Activated naive CD8-positive, alpha-beta T cell treated with anti-CD3 and anti-CD28 coated beads, Interleukin-2, amount 50 U/mL, for 24 hours (primary cell): ENCODE measurements at regions not wholly inside any gene's neighbourhood (a gene's known extent, or its start where the extent isn't known, plus 50 kb on each side); places are given as distances from the start of the nearest gene placed in this dataset.

Experiments used
- ATAC-seq: fragments of 150-1000 bp; cut with Tn5 transposase; one replicate; pipeline ENCODE4 v1.10.0; 2021
- DNase-seq: peaks from one replicate; pipeline ENCODE4 v3.0.0; 2021
- H3K27ac Mint-ChIP-seq: one replicate; pipeline ENCODE4 v1.8.0; 2021; ENCODE audit warnings: mild to moderate bottlenecking, mixed read lengths
- H3K27me3 Mint-ChIP-seq: one replicate; pipeline ENCODE4 v1.8.0; 2021; ENCODE audit warnings: mixed read lengths
- H3K36me3 Mint-ChIP-seq: one replicate; pipeline ENCODE4 v1.8.0; 2021; ENCODE audit warnings: low read depth, mixed read lengths
- H3K4me1 Mint-ChIP-seq: one replicate; pipeline ENCODE4 v1.8.0; 2021; ENCODE audit warnings: mixed read lengths
- H3K4me3 Mint-ChIP-seq: one replicate; pipeline ENCODE4 v1.8.0; 2021; ENCODE audit warnings: mild to moderate bottlenecking, moderate library complexity, mixed read lengths
- H3K9me3 Mint-ChIP-seq: one replicate; pipeline ENCODE4 v1.8.0; 2021; ENCODE audit warnings: mixed read lengths

DNA sequence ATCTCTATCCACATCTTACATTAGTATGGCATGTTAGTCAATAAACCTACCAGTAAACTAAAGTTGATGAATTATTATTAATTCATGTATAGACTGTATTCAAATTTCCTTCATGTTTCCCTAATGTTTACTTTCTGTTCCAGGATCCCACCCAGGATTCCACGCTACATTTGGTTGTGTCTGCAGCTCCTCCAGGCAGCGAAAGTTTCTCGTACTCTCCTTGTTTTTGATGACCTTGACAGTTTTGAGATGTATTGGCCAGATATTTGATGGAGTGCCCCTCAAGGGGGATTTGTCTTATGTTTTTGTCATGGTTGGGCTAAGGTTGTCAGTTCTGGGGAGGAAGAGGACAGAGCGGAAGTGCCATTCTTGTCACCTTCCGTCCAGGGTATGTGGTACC lies 445.2 kb upstream of the CDH4 start:
- no peaks in the 10 kb centered on the region for H3K4me1 Mint-ChIP-seq
- DNase-seq: no peak
- H3K4me3 Mint-ChIP-seq: no peak overlapping the region
- no peaks in the 10 kb centered on the region for H3K36me3 Mint-ChIP-seq
- ATAC-seq: no peak
- no peaks in the 10 kb centered on the region for H3K9me3 Mint-ChIP-seq
- no peaks in the 10 kb centered on the region for H3K27me3 Mint-ChIP-seq
- no peak overlapping the region for H3K27ac Mint-ChIP-seq

- DNase-seq (no peak), ATAC-seq (no peak)
- Mint-ChIP-seq H3K36me3 (no peaks in the 10 kb centered on the region), H3K4me3 (no peak overlapping the region), H3K27me3 (no peaks in the 10 kb centered on the region), H3K27ac (no peak overlapping the region), H3K9me3 (no peaks in the 10 kb centered on the region), H3K4me1 (no peaks in the 10 kb centered on the region)
These were observed 443.9 kb upstream of the CDH4 start for GRCh38 chr20:60808003-60808672.

GRCh38 chr20:60808701-60809100 lies 443.4 kb upstream of the CDH4 start:
- Mint-ChIP-seq H3K4me1 (no peaks in the 10 kb centered on the region), H3K27me3 (no peaks in the 10 kb centered on the region), H3K27ac (no peak overlapping the region), H3K4me3 (no peak overlapping the region), H3K36me3 (no peaks in the 10 kb centered on the region), H3K9me3 (no peaks in the 10 kb centered on the region)
- no peak for DNase-seq
- ATAC-seq: no peak

GRCh38 chr20:60810561-60810960 lies 441.5 kb upstream of the CDH4 start:
- no peaks in the 10 kb centered on the region for H3K4me1 Mint-ChIP-seq
- H3K27me3 Mint-ChIP-seq: no peaks in the 10 kb centered on the region
- no peak overlapping the region for H3K4me3 Mint-ChIP-seq
- no peaks in the 10 kb centered on the region for H3K9me3 Mint-ChIP-seq
- ATAC-seq: no peak
- no peaks in the 10 kb centered on the region for H3K36me3 Mint-ChIP-seq
- DNase-seq: no peak
- H3K27ac Mint-ChIP-seq: no peak overlapping the region

DNA sequence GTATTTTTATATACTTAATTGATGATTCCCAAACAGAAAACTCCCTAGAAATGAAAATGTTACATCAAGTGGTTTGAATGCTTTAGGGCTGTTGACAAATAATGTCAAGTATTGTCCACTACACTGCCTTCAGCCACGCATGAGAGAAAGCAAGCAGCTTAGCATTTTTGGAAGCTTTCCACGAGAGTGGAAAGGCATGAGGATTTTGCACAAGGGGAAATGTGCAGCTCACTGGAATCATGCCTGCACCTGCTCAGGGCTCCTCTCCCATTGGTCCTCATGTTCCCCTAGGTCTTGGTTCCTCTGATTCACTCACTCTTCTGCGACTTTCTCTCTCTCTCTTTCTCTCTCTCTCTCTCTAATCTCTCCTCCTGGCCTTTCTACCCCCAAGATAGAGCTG lies 439.5 kb upstream of the CDH4 start:
- H3K27me3 Mint-ChIP-seq: no peaks in the 10 kb centered on the region
- no peak for ATAC-seq
- no peak overlapping the region for H3K27ac Mint-ChIP-seq
- H3K4me1 Mint-ChIP-seq: no peaks in the 10 kb centered on the region
- H3K9me3 Mint-ChIP-seq: no peaks in the 10 kb centered on the region
- no peak overlapping the region for H3K4me3 Mint-ChIP-seq
- no peaks in the 10 kb centered on the region for H3K36me3 Mint-ChIP-seq
- DNase-seq: no peak

DNA sequence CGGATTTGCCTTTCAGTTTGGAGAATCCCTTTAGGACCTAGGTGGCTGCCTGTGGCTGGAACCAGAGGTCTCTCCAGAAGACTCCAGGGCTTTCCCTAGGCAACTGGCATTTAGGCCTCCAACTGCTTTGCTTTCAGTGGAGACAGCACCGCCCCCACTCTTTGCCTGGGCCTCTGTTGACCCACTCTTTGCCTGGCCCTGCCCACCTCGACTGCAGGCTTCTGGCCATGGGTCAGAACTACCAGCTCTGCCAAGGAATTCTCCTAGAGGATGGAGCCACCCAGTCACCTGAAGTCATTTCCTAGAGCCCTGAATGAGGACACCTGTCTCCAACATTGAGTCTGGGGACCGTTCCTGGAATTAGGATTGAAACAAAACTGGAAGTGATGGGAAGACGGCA lies 439.0 kb upstream of the CDH4 start:
- Mint-ChIP-seq H3K4me1 (no peaks in the 10 kb centered on the region), H3K27ac (no peak overlapping the region), H3K27me3 (no peaks in the 10 kb centered on the region), H3K36me3 (no peaks in the 10 kb centered on the region), H3K9me3 (no peaks in the 10 kb centered on the region), H3K4me3 (no peak overlapping the region)
- no peak for DNase-seq
- ATAC-seq: no peak

- Mint-ChIP-seq H3K27ac (no peak overlapping the region), H3K27me3 (peaks cover 5% of the 10 kb centered on the region), H3K4me3 (no peak overlapping the region), H3K9me3 (no peaks in the 10 kb centered on the region), H3K4me1 (no peaks in the 10 kb centered on the region), H3K36me3 (no peaks in the 10 kb centered on the region)
- DNase-seq (no peak), ATAC-seq (no peak)
These were observed 436.4 kb upstream of the CDH4 start for GRCh38 chr20:60815656-60816055.

DNA sequence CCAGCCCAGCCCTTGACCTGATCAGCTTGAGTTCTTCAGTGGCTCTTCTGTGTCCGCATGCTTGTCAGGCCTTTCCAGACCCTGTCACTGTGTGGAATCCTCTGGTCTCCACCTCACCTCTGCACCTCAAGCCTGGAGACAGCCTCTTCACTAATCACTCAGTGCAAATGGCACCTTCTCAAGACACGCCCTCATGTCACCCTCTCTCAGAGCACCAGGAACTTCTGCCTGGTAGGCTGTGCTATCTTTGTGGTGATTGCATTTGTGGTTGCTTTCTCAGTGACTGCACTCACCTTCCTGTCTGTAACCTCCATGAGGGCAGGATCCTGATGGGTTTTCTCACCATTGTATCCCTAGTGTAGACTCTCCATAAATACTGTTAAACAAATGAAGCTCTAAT lies 435.2 kb upstream of the CDH4 start:
- H3K9me3 Mint-ChIP-seq: no peaks in the 10 kb centered on the region

GRCh38 chr20:60817891-60818290 lies 434.2 kb upstream of the CDH4 start:
- H3K4me1 Mint-ChIP-seq: no peaks in the 10 kb centered on the region
- no peak for DNase-seq
- no peak for ATAC-seq
- H3K36me3 Mint-ChIP-seq: no peaks in the 10 kb centered on the region
- H3K27ac Mint-ChIP-seq: no peak overlapping the region
- H3K4me3 Mint-ChIP-seq: no peak overlapping the region
- peaks cover 5% of the 10 kb centered on the region for H3K27me3 Mint-ChIP-seq
- H3K9me3 Mint-ChIP-seq: no peaks in the 10 kb centered on the region

More for the DNA sequence above, 435.2 kb upstream of the CDH4 start:
- Mint-ChIP-seq H3K36me3 (no peaks in the 10 kb centered on the region), H3K4me3 (no peak overlapping the region), H3K4me1 (no peaks in the 10 kb centered on the region), H3K27me3 (peaks cover 5% of the 10 kb centered on the region), H3K27ac (no peak overlapping the region)
- DNase-seq (no peak), ATAC-seq (no peak)

DNA sequence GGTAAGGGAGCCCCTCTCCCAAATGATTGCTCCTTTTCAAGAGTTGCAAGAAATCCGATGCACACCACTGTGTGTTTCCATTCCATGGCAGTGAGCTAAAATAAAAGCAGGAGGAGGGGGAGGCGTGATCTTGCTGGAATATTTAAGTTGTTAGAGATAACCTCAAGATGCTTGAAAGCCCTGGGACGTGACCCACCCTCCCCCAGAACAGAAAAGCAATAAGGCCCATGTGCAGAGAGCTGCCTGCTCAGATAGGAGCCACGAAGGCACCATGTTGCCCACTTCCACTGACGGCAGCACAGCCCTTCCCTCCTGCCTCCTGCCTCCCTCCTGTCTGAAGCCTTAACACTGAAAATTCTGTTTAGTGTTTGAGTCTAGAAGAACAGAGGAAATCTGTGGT lies 432.6 kb upstream of the CDH4 start:
- H3K27ac Mint-ChIP-seq: no peak overlapping the region
- no peaks in the 10 kb centered on the region for H3K36me3 Mint-ChIP-seq
- H3K9me3 Mint-ChIP-seq: no peaks in the 10 kb centered on the region
- DNase-seq (no peak), ATAC-seq (no peak)
- H3K27me3 Mint-ChIP-seq: peaks cover 7% of the 10 kb centered on the region
- no peaks in the 10 kb centered on the region for H3K4me1 Mint-ChIP-seq
- H3K4me3 Mint-ChIP-seq: no peak overlapping the region

- H3K27me3 Mint-ChIP-seq: peaks cover 7% of the 10 kb centered on the region
- no peak overlapping the region for H3K27ac Mint-ChIP-seq
- DNase-seq (no peak), ATAC-seq (no peak)
- H3K36me3 Mint-ChIP-seq: no peaks in the 10 kb centered on the region
- H3K4me3 Mint-ChIP-seq: no peak overlapping the region
- no peaks in the 10 kb centered on the region for H3K9me3 Mint-ChIP-seq
- H3K4me1 Mint-ChIP-seq: no peaks in the 10 kb centered on the region
These were observed 431.9 kb upstream of the CDH4 start for GRCh38 chr20:60820149-60820548.

DNA sequence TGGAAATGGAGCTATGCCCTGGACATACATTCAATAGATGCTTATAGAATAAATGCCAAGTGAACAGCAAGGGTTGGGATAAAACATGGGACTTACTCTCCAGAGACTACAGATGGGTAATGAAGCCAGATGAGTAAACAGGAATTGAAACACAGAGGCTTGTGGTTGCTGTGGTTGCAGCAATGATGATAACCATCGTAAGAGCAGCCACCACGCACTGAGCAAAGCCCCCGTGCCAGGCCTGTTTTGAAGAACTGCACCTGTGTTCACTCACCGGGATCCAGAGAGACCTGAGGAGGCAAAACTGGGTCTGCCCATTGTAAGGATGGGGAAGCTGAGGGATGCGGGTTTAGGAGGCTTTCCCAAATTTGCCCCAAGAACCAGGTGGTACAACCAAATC lies 431.1 kb upstream of the CDH4 start:
- ATAC-seq (no peak), DNase-seq (no peak)
- Mint-ChIP-seq H3K36me3 (no peaks in the 10 kb centered on the region), H3K27me3 (peaks cover 7% of the 10 kb centered on the region), H3K9me3 (no peaks in the 10 kb centered on the region), H3K27ac (no peak overlapping the region), H3K4me1 (no peaks in the 10 kb centered on the region), H3K4me3 (no peak overlapping the region)

DNA sequence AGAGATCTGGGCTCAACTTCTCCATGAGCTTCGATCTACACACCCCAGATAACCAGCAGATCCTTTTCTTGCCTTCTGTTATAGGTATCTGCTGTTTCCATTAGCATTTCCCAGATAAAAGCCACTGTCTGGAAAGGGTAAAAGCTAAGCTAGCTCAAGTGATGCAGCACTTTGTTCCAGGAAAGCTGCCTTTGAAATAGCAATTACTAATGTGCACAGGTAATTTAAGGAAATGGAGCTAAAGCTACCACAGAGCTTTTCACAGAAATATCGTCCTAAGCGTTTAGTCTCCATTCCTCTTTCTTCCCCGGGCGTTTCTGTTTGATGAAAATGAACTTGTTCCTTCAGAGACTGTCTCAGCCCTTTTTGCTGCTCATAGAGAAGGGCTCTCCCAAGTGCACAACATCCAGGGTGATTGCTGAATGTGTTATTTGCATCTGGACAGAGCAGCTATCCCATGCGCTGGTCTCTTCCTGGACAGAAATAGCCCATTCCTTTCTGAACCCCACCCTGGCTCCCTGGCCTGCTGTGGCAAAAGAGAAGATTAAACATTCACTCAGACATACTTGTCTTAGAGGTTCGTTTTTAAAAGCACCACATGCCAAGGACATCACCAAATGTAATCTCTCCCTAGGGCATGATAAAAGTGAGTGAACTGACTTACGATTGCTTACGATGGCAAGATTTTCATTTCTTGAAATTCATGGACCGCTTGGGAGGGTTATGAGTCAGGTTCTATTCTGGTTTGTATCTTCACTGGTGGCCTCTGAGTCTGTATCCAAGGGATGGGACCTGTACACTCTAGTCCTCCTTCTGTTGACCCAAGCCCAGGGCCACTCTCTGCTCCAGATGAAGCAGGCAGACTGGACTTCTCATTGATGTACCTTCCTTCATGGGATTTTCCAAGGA lies 429.1 kb upstream of the CDH4 start:
- ATAC-seq: no peak
- H3K36me3 Mint-ChIP-seq: no peaks in the 10 kb centered on the region

GRCh38 chr20:60835876-60836275 lies 416.2 kb upstream of the CDH4 start:
- Mint-ChIP-seq H3K4me1 (no peaks in the 10 kb centered on the region), H3K4me3 (no peak overlapping the region), H3K36me3 (no peaks in the 10 kb centered on the region), H3K9me3 (peaks cover 6% of the 10 kb centered on the region), H3K27me3 (peaks cover 7% of the 10 kb centered on the region), H3K27ac (no peak overlapping the region)
- ATAC-seq (no peak), DNase-seq (no peak)

More for the DNA sequence above, 429.1 kb upstream of the CDH4 start:
- Mint-ChIP-seq H3K9me3 (peaks cover 1% of the 10 kb centered on the region), H3K4me1 (no peaks in the 10 kb centered on the region), H3K27ac (no peak overlapping the region), H3K4me3 (no peak overlapping the region), H3K27me3 (peaks cover 7% of the 10 kb centered on the region)
- DNase-seq: no peak

DNA sequence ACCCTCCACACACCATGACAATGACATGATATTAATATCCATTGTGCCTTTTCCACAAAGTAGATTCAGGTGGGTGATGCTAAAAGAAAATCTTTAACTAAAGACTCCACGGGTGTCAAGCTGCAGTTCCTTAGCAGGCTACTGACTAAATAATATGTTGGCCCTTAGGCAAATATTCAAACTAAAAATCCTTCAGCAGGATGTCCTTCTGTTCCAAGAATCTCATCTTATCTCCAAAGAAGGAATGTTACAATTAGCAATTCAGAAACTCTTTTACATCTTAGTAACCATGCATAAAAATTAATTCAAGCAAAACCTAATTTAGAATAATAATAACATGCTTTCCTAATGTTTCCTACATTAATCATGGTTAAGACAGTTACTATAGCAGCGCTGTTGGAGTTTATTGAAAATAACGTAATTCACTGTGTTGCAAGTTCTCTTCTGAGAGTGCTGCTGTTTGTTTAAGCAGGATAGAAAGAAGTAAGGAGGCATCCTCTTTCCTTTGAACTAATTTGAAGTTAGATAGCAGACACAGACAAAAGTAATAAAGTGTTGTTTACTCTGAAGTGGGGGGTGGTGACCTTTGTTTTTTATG lies 414.8 kb upstream of the CDH4 start:
- no peak overlapping the region for H3K27ac Mint-ChIP-seq

More for the DNA sequence above, 414.8 kb upstream of the CDH4 start:
- Mint-ChIP-seq H3K9me3 (peaks cover 4% of the 10 kb centered on the region), H3K4me1 (no peaks in the 10 kb centered on the region), H3K27me3 (peaks cover 3% of the 10 kb centered on the region), H3K4me3 (no peak overlapping the region), H3K36me3 (no peaks in the 10 kb centered on the region)
- DNase-seq (no peak), ATAC-seq (no peak)
